ENCODE measurements at regions not wholly inside any gene's neighbourhood (a gene's known extent, or its start where the extent isn't known, plus 50 kb on each side); places are given as distances from the start of the nearest gene placed in this dataset.

DNA sequence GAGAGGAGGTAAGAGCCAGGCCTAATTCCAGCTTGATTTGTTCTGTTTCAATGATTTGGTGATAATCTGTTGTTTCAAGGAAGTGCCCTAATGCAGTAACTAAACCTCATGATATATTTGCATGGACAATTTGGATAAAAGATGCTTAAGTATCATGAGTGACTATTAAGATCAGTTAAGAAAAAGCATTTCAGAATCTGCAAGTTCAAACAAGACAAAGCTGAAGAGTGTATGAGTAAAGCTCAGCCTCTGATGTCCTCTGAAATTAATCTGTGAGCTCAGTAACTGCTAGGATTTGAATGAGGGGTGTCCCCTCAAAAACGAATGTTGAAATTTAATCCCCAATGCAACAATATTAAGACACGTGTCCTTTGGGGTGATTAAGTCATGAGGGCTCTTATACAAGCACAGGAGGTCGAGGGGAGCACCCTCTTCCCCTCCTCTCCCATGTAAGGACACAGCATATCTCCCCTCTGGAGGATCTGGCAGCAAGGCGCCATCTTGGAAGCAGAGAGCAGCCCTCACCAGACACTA lies 949.2 kb downstream of the GALC start:
- Histone ChIP-seq H3K9me3 (ENCODE audit: control insufficient read depth, insufficient read depth, low read depth, low read length) (no peaks in the 10 kb centered on the region), H3K27me3 (ENCODE audit: control insufficient read depth, insufficient read depth, low read length) (no peaks in the 10 kb centered on the region), H3K36me3 (ENCODE audit: control insufficient read depth, insufficient read depth, low read length) (no peaks in the 10 kb centered on the region), H3K4me1 (ENCODE audit: control insufficient read depth, insufficient read depth, low read length) (no peaks in the 10 kb centered on the region), H3K27ac (ENCODE audit: low read length) (no peak overlapping the region), H3K4me3 (ENCODE audit: low read depth in 2 of 2, low read length in 2 of 2) (no peak overlapping the region)
- DNase-seq (ENCODE audit: low read depth, low spot score) (no peak), ATAC-seq (no peak)
- TF ChIP-seq, protein P1, sequence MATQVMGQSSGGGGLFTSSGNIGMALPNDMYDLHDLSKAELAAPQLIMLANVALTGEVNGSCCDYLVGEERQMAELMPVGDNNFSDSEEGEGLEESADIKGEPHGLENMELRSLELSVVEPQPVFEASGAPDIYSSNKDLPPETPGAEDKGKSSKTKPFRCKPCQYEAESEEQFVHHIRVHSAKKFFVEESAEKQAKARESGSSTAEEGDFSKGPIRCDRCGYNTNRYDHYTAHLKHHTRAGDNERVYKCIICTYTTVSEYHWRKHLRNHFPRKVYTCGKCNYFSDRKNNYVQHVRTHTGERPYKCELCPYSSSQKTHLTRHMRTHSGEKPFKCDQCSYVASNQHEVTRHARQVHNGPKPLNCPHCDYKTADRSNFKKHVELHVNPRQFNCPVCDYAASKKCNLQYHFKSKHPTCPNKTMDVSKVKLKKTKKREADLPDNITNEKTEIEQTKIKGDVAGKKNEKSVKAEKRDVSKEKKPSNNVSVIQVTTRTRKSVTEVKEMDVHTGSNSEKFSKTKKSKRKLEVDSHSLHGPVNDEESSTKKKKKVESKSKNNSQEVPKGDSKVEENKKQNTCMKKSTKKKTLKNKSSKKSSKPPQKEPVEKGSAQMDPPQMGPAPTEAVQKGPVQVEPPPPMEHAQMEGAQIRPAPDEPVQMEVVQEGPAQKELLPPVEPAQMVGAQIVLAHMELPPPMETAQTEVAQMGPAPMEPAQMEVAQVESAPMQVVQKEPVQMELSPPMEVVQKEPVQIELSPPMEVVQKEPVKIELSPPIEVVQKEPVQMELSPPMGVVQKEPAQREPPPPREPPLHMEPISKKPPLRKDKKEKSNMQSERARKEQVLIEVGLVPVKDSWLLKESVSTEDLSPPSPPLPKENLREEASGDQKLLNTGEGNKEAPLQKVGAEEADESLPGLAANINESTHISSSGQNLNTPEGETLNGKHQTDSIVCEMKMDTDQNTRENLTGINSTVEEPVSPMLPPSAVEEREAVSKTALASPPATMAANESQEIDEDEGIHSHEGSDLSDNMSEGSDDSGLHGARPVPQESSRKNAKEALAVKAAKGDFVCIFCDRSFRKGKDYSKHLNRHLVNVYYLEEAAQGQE (IDR thresholded peaks at IDR 0.05; ENCODE audit: insufficient read depth in 1 of 2, low read depth in 2 of 2, low read length in 1 of 2): no peak
- TF ChIP-seq, protein P2, sequence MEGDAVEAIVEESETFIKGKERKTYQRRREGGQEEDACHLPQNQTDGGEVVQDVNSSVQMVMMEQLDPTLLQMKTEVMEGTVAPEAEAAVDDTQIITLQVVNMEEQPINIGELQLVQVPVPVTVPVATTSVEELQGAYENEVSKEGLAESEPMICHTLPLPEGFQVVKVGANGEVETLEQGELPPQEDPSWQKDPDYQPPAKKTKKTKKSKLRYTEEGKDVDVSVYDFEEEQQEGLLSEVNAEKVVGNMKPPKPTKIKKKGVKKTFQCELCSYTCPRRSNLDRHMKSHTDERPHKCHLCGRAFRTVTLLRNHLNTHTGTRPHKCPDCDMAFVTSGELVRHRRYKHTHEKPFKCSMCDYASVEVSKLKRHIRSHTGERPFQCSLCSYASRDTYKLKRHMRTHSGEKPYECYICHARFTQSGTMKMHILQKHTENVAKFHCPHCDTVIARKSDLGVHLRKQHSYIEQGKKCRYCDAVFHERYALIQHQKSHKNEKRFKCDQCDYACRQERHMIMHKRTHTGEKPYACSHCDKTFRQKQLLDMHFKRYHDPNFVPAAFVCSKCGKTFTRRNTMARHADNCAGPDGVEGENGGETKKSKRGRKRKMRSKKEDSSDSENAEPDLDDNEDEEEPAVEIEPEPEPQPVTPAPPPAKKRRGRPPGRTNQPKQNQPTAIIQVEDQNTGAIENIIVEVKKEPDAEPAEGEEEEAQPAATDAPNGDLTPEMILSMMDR (IDR thresholded peaks at IDR 0.05): no peak
- TF ChIP-seq TCF7L2 (IDR thresholded peaks at IDR 0.05; ENCODE audit: low read depth, low read length): no peak
- no TSS peak for BruUV-seq (replicated peaks)
- CTCF ChIA-PET: no interaction called here
- intact Hi-C loops (cut with micrococcal nuclease; ENCODE audit: unreplicated experiment): no loop called here
- in situ Hi-C loops (cut with HindIII; ENCODE audit: low pct_unique_long_range_greater_than_20kb, low sequenced_read_pairs): no loop called here
- POLR2A ChIA-PET: no interaction called here

DNA sequence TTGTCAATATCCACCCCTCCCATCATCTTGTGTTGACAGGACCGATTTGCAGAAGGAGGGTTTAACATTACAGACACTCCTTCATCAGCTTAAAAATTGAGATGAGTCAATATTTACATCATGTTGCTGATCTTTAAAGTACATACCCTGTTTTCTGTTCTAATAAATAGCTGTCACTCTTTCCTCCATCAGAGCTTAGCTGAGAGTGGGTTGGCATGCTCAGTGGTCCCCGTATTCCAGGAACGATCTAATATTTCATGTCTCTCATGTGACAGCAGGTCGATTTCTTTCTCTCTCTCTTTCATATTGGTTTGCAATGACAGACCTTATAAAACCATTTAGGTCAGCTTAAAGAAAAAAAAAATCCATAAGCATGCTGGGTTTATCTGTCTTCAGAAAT lies 950.6 kb downstream of the GALC start:
- TF ChIP-seq TCF7L2 (IDR thresholded peaks at IDR 0.05; ENCODE audit: low read depth, low read length) (no peak), POLR2AphosphoS5 (IDR thresholded peaks at IDR 0.05; ENCODE audit: low read depth, low read length) (no peak), SIN3A (IDR thresholded peaks at IDR 0.05; ENCODE audit: borderline replicate concordance, insufficient read depth, low read depth, low read length) (no peak)
- TF ChIP-seq, protein P1 (IDR thresholded peaks at IDR 0.05; ENCODE audit: insufficient read depth in 1 of 2, low read depth in 2 of 2, low read length in 1 of 2): no peak
- TF ChIP-seq, protein P2 (IDR thresholded peaks at IDR 0.05): no peak
- Histone ChIP-seq H3K27me3 (ENCODE audit: control insufficient read depth, insufficient read depth, low read length) (no peaks in the 10 kb centered on the region), H3K36me3 (ENCODE audit: control insufficient read depth, insufficient read depth, low read length) (no peaks in the 10 kb centered on the region), H3K4me3 (ENCODE audit: low read depth in 2 of 2, low read length in 2 of 2) (no peak overlapping the region), H3K9me3 (ENCODE audit: control insufficient read depth, insufficient read depth, low read depth, low read length) (no peaks in the 10 kb centered on the region), H3K27ac (ENCODE audit: low read length) (no peak overlapping the region), H3K4me1 (ENCODE audit: control insufficient read depth, insufficient read depth, low read length) (no peaks in the 10 kb centered on the region)
- CTCF ChIA-PET: no interaction called here
- POLR2A ChIA-PET: interaction anchor here (0.6 kb wide), 1 partner anchor 1645 kb away, joined by 8 read pairs; no protein-coding TSS in a partner anchor
- DNase-seq (ENCODE audit: low read depth, low spot score) (no peak), ATAC-seq (no peak)
- BruUV-seq (replicated peaks): no TSS peak
- in situ Hi-C loops (cut with HindIII; ENCODE audit: low pct_unique_long_range_greater_than_20kb, low sequenced_read_pairs) (no loop called here), intact Hi-C loops (cut with micrococcal nuclease; ENCODE audit: unreplicated experiment) (no loop called here)

Data from Panc1 (cell line).